SH-SY5Y (cell line): ENCODE measurements at regions not wholly inside any gene's neighbourhood (a gene's known extent, or its start where the extent isn't known, plus 50 kb on each side); places are given as distances from the start of the nearest gene placed in this dataset.

Experiments
- GATA2 ChIP-seq: IDR thresholded peaks from 2 replicates; pipeline ENCODE4 v1.6.1; 2011; ENCODE audit warnings: mild to moderate bottlenecking, low read depth, low read length
- GATA3 ChIP-seq: IDR thresholded peaks from 2 replicates; pipeline ENCODE4 v1.6.1; 2011; ENCODE audit warnings: low read depth, mild to moderate bottlenecking, low read length, moderate library complexity

DNA sequence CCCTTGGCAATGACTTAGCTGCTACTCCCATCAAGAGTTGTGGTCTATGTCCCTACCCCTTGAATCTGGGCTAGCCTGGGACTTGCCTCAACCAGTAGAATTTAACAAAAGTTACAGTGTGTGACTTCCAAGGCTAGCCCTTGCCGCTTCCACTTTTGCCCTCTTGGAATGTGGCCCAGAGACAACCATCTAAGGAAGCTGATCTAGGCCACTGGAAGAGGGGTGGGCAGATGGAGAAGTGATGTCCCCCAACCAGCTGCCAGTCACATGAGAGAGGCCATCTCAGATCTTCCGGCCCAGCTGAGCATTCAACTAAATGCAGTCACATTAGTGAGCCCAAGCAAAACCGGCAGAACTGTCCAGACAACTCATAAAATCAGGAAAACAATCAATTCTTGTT is 115.1 kb downstream of the TOMM20 start:
- no peak for TF ChIP-seq GATA2
- TF ChIP-seq GATA3 = no peak
